HepG2 (cell line): ENCODE measurements at regions not wholly inside any gene's neighbourhood (a gene's known extent, or its start where the extent isn't known, plus 50 kb on each side); places are given as distances from the start of the nearest gene placed in this dataset.
"Not testable (repeated sequence)": the region's sequence is repeated elsewhere in the genome, so short reads cannot be mapped to it uniquely, and the experiment has no call there.

Experiments
- ATAC-seq: fragments of 200-7000 bp; cut with Tn5 transposase; 3 replicates; pipeline ENCODE4 v1.9.1; 2020; ENCODE audit warnings: mild to moderate bottlenecking, moderate library complexity
- BruUV-seq: library from RNA; stranded (reverse); fragments of 400-500 nt; replicated peaks from 2 replicates; lab custom pipeline; 2021; lab: Mats Ljungman, UMichigan
- CTCF ChIA-PET: fragments of 300-600 bp; formaldehyde crosslinking; extraction: SDS; loops from one replicate; lab custom pipeline; 2021; ENCODE audit warnings: low total read pairs, inconsistent platforms, low intra/inter-chr PET ratio; lab: Yijun Ruan, JAX
- POLR2A ChIA-PET: fragments of 350-600 bp; sonication (Branson Sonifier 250); formaldehyde crosslinking; loops from one replicate; lab custom pipeline; 2020; ENCODE audit warnings: antibody characterized with exemption, inconsistent platforms; lab: Yijun Ruan, JAX
- DNase-seq: peaks from one replicate; pipeline ENCODE4 v3.0.0-alpha.2; 2015; ENCODE audit warnings: low spot score
- FAIRE-seq: peaks from 3 replicates; lab custom pipeline; 2011; peaks lifted over from hg19 to GRCh38; lab: Jason Lieb, UNC
- H2AFZ ChIP-seq: one replicate; pipeline ENCODE4 v1.6.1; 2011; ENCODE audit warnings: low read length, inconsistent platforms
- H3K27ac ChIP-seq: fragments of 300-600 bp; 3 replicates; pipeline ENCODE4 v1.8.0; 2011; ENCODE audit warnings: mixed run types, mild to moderate bottlenecking, mixed read lengths, low read length, inconsistent platforms; ENCODE audit not compliant: insufficient read depth; ENCODE audit errors: extremely low read length
- H3K27me3 ChIP-seq, 2 experiments: fragments of 200-600 bp in 1 of 2; 2 replicates in 1 of 2; 3 replicates in 1 of 2; pipeline versions ENCODE4 v1.6.0 to v1.8.0; 2011; ENCODE audit warnings: low read length in 2 of 2, mild to moderate bottlenecking in 2 of 2, moderate library complexity in 2 of 2, inconsistent platforms in 1 of 2; ENCODE audit not compliant: insufficient read depth in 2 of 2, control insufficient read depth in 1 of 2
- H3K36me3 ChIP-seq, 2 experiments: fragments of 200-600 bp in 1 of 2; replicated peaks in 1 of 2; 2 replicates in 1 of 2; 3 replicates in 1 of 2; pipeline versions ENCODE4 v1.5.1 to v1.8.0; 2011; ENCODE audit warnings: low read length in 2 of 2, inconsistent platforms in 1 of 2; ENCODE audit not compliant: insufficient read depth in 2 of 2, control insufficient read depth in 1 of 2
- H3K4me1 ChIP-seq: 2 replicates; pipeline ENCODE4 v1.5.1; 2012; ENCODE audit warnings: low read length, inconsistent platforms; ENCODE audit not compliant: insufficient read depth
- H3K4me2 ChIP-seq: 2 replicates; pipeline ENCODE4 v1.6.0; 2011; ENCODE audit warnings: low read depth, low read length, inconsistent platforms
- H3K4me3 ChIP-seq, 3 experiments: fragments of 200-600 bp in 1 of 3; sonication (generic), shearing (Covaris generic) in 1 of 3; replicated peaks in 1 of 3; 2 replicates each; pipeline ENCODE4 v1.5.1; 2011 to 2016; ENCODE audit warnings: low read length in 3 of 3, inconsistent platforms in 2 of 3, low read depth in 2 of 3, mild to moderate bottlenecking in 2 of 3, control low read depth in 1 of 3, mixed read lengths in 1 of 3; ENCODE audit not compliant: insufficient read depth in 1 of 3
- H3K79me2 ChIP-seq: one replicate; pipeline ENCODE4 v1.6.1; 2011; ENCODE audit warnings: low read length, inconsistent platforms; ENCODE audit not compliant: insufficient read depth
- H3K9ac ChIP-seq: 2 replicates; pipeline ENCODE4 v1.6.0; 2011; ENCODE audit warnings: mild to moderate bottlenecking, low read depth, low read length, inconsistent platforms; ENCODE audit not compliant: insufficient read depth
- H3K9me3 ChIP-seq: 2 replicates; pipeline ENCODE4 v1.5.1; 2012; ENCODE audit warnings: mild to moderate bottlenecking, low read length
- H4K20me1 ChIP-seq: 2 replicates; pipeline ENCODE4 v1.6.0; 2011; ENCODE audit warnings: inconsistent platforms, mild to moderate bottlenecking, low read length, moderate library complexity; ENCODE audit not compliant: insufficient read depth
- CEBPB ChIP-seq: IDR thresholded peaks from 2 replicates; pipeline ENCODE4 v1.6.1; 2011; ENCODE audit warnings: low read depth, low read length, improper control_type of control experiment, borderline replicate concordance
- MAFK ChIP-seq, 2 experiments: IDR thresholded peaks in 1 of 2; conservative IDR thresholded peaks in 1 of 2; 2 replicates each; pipeline ENCODE4 v1.6.1; 2011; ENCODE audit warnings: improper control_type of control experiment in 2 of 2, low read length in 2 of 2
- PATZ1 ChIP-seq: sonication (generic); formaldehyde crosslinking; IDR thresholded peaks from 2 replicates; pipeline ENCODE4 v1.4.0; 2020; ENCODE audit warnings: missing genetic modification reagents
- SCMH1 ChIP-seq: sonication (generic); formaldehyde crosslinking; IDR thresholded peaks from 2 replicates; pipeline ENCODE4 v1.9.0; 2021; ENCODE audit warnings: missing genetic modification reagents, mild to moderate bottlenecking, borderline replicate concordance
- ZNF441 ChIP-seq: sonication (generic); formaldehyde crosslinking; IDR thresholded peaks from 2 replicates; pipeline ENCODE4 v1.7.0; 2021; ENCODE audit warnings: missing genetic modification reagents, borderline replicate concordance
- ZNF883 ChIP-seq: sonication (generic); formaldehyde crosslinking; IDR thresholded peaks from 2 replicates; pipeline ENCODE4 v1.5.1; 2020; ENCODE audit warnings: mild to moderate bottlenecking, missing genetic modification reagents; ENCODE audit errors: not compliant biosample characterization
- WGBS: methylation state at CpG from one replicate; pipeline ENCODE4 v1.1.6; 2017; ENCODE audit warnings: low lambda C conversion rate; 5-methylcytosine and 5-hydroxymethylcytosine counted together
- in situ Hi-C: cut with HindIII; loops from 2 replicates; pipeline ENCODE4 v1.10.0; 2017; ENCODE audit warnings: low pct_unique_long_range_greater_than_20kb; ENCODE audit not compliant: extremely low pct_ligation_motif_present
- intact Hi-C: fragments of 100-400 bp; cut with micrococcal nuclease; formaldehyde crosslinking; loops from one replicate; pipeline ENCODE4 v1.10.0; 2022; ENCODE audit not compliant: unreplicated experiment

DNA sequence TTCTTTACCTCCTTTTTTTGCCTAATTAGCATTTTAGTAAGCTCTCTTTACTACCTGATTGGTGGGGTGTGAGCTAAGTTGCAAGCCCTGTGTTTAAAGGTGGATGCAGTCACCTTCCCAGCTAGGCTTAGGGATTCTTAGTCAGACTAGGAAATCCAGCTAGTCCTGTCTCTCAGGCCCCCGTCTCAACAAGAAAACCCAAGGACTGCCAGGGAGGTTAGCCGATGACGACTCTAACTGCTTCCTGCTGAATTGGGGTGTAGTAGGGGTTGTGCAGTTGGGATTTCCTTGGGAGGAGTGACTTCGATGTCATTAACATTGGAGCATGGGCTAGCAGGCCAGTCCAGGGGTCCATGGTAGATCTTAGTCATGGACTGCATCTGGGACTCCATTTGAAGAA lies 380.2 kb upstream of the SLC7A11 start:
- intact Hi-C loops, H2AFZ ChIP-seq, FAIRE-seq, BruUV-seq, POLR2A ChIA-PET, H3K4me1 ChIP-seq, DNase-seq, H3K4me3 ChIP-seq, in situ Hi-C loops, H3K4me2 ChIP-seq, H3K27ac ChIP-seq, H3K9me3 ChIP-seq, H3K36me3 ChIP-seq, H3K79me2 ChIP-seq, H3K9ac ChIP-seq, ATAC-seq, H3K27me3 ChIP-seq, CTCF ChIA-PET, H4K20me1 ChIP-seq: not testable (repeated sequence)
- TF ChIP-seq MAFK (conservative IDR thresholded peaks at IDR 0.05 in 1 of 2, IDR thresholded peaks at IDR 0.05 in 1 of 2; ENCODE audit: low read length in 2 of 2): peak in 1 of 2 experiments; percentile 35; a peak in 2 of 4 replicates
- 0% methylated on average over 1 of the region's 4 CpGs for WGBS

GRCh38 chr4:138616775-138617174 lies 374.6 kb upstream of the SLC7A11 start:
- no TSS peak for BruUV-seq
- Histone ChIP-seq H3K4me2 (no peak overlapping the region), H3K9ac (no peak overlapping the region), H3K9me3 (no peaks in the 10 kb centered on the region), H4K20me1 (no peaks in the 10 kb centered on the region), H3K4me1 (no peaks in the 10 kb centered on the region), H3K79me2 (no peaks in the 10 kb centered on the region), H3K27me3 (no peaks in the 10 kb centered on the region), H3K27ac (no peak overlapping the region), H3K4me3 (no peak overlapping the region), H3K36me3 (no peaks in the 10 kb centered on the region), H2AFZ (no peak overlapping the region)
- TF ChIP-seq SCMH1 (no peak), PATZ1 (CRISPR knock-in tag) (no peak), CEBPB (0 out of 2 replicates have a peak, but pooled peaks have one; percentile 1), ZNF883 (CRISPR knock-in tag) (no peak), ZNF441 (CRISPR knock-in tag) (no peak)
- no peak for FAIRE-seq
- in situ Hi-C loops: no loop called here
- no peak for ATAC-seq
- ChIA-PET CTCF (no interaction called here), POLR2A (no interaction called here)
- intact Hi-C loops: no loop called here
- no peak for DNase-seq
- 3% methylated on average over 2 of the region's 2 CpGs for WGBS
